Fibroblast of skin of scalp (primary cell): ENCODE measurements at regions not wholly inside any gene's neighbourhood (a gene's known extent, or its start where the extent isn't known, plus 50 kb on each side); places are given as distances from the start of the nearest gene placed in this dataset.

Source experiments
- DNase-seq: peaks from one replicate; pipeline ENCODE4 v3.0.0-alpha.2; 2013

DNA sequence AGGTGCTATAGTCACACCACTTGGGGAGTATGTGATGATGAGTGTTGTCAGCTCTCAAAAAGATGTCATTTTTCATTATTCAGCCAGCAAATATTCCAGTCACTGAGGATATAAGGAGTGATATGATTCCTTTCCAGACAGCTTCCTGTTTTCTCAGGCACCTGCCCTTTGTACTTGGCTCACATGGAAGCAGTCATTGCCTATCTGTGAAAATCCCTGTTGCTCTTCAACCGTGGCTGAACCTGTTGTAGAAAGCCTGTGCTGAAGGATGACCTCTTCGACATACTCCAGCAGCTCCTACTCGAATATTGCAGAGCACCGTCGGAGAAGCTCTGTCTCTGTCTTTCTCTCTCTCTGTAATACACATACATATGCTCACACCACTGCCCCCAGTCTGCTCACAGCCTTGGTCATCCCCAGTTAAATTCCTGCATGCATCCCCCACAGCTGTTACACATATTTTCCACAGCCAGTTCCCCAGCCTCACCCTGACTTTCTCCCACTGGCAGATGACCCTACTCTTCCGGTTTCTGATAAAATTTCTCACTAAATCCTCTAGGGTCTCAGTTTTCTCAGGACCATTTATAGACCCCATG lies 204.2 kb upstream of the ARGLU1 start:
- no peak for DNase-seq

DNA sequence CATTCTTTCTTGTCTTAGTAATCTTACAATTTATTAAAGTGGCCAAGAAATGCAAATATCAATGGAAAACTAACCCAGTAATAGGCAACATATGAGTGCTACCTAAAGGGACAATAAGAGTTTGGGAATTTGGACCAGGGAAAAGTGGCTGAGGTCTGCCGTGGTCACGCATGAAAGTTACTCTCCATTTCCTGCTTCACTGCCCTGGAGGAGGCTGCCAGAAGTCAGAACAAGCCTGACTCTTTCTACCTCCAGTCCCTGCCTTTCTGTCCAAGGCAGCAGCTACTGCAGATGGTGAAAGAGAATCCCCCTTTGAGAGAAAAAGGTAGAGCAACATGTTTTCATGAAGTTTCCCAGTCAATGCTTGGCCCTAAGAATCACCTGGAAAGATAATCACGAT lies 201.1 kb upstream of the ARGLU1 start:
- DNase-seq = no peak

DNA sequence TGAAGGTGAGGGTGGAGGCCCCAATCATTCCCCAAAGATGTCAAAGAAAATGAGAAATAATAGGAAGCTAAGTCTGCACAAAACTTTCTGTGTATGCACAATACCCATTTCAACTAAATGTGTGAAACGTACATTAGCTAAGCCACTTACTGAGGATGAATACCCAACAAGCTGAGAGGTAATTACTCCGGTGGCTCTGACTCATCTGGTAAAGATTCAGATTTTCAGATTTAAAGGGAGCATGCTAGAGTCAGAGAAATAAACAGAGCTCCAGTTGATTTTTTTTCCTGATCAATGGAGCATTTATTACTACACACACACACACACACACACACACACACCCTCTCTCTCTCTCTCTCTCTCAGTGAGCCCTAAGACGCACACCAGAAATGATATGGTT lies 194.8 kb upstream of the ARGLU1 start:
- DNase-seq = no peak

DNA sequence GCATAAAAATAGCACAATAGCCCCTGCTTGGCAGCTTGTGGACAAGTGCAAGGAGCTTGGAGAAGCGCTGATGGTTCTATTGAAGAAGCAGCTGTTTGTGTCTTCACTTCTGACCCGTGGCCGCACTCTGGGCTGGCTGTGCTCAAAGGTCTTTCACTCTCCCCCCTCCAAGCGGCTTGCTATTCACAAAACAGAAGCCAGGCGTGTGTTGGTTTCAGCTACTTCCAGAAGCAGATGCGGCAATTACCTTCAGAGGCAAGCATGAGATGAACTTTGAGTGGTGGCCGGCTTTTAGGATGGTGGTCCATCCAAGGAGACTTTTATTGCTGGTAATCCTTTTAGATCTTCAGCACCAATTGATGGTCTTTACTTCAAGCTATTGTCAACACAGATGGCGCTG lies 188.5 kb upstream of the ARGLU1 start:
- no peak for DNase-seq

DNA sequence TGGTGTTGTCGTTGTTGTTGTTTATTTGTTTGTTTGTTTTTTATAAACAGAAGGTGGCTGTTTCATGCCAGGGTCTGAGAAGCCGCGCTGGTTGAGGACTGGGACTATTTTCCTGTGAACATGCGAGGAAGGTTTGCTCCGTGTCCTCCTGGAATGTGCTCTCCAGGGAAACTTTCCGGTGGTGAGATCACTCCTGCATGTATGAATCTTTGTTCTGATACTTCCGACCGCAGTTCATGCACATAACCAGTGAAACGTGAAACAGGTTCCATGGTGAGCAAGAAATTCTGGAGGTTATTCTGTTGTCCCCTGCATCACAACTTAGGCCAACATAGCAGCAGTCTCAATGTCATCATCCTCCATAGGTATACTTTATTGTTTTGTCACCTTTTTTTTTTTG lies 187.6 kb upstream of the ARGLU1 start:
- no peak for DNase-seq

DNA sequence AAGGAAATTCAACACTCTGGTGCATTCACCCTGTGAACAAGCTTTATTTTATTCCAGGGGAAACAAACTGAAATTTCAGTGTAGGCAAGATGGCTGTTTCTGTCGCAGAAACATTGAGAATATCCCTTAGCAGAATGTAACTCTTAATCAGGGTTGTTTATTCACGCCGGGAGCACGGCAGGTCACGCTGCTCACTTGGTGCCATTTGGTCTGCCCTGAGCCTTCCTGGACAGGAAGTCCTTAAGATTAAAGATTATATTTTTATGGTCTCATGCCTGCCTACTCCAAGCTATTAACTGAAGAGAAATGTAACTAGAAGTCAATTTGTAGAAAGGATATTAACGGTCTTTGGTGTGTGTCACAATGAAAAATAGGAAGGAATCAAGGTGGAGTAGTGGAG lies 185.3 kb upstream of the ARGLU1 start:
- DNase-seq = no peak

DNA sequence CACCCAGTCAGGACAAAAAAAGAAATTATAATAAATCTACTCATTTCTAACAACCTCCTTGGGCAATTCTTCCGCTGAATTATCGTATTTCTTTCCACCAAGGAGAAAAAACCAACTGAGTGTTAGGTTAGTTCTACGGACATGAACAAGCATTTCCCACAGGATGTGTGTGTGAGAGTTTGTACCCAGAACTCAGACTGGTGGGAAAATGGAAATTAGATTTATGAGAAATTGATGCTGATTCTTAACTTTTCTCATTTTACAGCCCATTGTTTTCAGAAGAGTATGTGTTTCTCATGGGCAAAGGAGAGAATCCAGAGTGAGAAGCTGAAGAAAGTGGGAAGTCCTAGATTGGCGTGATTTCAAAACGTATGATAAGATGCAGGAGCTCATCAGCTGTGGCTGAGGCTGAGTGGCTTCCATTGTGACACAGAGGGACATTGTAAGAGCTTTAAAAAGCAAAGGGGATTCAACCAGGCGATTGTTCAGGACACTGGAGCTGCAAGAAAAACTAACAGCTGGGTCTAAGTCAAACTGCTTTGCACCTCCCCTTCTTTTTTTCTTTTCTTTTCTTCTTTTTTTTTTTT lies 184.7 kb upstream of the ARGLU1 start:
- DNase-seq = no peak

DNA sequence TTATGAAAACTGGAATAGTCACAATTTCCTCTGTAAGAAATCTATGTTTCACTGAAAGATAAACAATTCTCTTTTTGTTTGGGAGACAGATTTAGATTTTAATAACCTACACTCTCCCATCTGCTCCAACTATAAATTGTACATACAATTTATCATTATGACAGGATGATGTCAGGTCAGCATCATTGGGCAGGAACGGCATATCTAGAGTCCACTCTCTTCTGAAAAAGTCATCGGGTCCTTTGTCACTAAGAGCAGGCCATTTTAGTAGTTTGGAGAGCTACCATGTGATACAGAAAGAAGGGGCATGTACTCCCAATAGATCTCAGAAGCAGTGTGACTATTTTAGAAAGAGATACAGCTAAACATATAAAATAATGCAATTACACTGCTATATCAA lies 180.8 kb upstream of the ARGLU1 start:
- DNase-seq = no peak

DNA sequence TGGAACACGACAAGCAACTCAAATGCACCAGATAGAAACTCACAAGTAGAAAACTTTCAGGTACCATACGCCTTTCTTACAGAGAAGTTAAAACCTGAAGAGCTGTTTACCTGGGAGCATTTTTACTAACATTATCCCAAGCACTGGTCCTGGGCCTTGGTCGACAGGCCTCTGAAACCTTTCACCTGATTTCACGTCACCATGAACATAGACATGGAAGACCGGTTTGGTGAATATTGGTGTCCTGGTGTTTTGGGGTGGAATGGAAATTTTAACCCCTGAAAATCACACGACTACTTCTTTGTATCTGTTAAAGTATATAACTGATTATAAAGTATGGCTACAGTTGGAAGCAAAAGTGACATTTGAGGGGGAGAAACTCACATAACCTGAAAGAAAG lies 176.6 kb upstream of the ARGLU1 start:
- DNase-seq = no peak

DNA sequence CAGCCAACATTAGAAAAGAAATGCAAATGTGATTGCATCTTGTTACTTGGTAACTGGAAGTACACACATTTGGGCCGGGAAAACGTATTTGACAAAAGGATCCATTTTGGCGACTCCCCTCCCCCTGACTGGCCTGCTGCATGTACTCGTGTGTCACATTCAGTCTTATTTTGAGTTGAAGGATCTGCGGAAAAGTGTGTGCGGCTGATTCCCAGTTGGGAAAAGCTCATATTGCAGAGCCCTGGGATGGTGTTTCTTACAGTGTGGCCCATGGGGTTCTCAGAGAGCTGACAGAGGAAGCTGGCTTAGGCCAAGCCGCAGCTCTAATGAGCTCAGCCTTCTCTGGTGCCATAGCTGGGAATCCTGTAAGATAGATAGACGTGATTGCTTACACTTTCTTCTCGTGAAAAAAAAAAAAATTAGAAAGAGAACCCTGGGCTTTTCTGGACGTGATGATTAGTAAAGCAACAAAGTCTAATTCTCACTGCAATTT lies 170.3 kb upstream of the ARGLU1 start:
- no peak for DNase-seq

DNA sequence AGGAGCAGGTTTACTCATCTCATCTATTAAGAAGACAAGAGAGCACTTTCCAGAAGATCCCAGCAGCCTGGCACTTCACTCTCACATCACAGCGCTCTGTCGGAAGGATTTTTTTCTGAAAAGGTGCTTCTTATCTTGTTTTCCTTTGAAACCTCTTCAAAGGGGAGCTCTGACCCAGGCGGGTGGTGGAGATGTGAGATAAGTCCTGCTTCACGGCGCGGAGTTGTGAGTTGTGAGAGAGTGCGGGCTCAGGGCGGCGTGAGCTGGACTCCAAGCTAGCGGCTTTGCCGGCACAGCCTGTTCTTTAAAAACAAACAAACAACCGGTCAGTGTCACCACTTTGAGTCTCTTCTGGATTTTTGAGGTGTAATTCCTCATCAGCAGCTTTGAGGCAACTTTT lies 169.0 kb upstream of the ARGLU1 start:
- DNase-seq = no peak

DNA sequence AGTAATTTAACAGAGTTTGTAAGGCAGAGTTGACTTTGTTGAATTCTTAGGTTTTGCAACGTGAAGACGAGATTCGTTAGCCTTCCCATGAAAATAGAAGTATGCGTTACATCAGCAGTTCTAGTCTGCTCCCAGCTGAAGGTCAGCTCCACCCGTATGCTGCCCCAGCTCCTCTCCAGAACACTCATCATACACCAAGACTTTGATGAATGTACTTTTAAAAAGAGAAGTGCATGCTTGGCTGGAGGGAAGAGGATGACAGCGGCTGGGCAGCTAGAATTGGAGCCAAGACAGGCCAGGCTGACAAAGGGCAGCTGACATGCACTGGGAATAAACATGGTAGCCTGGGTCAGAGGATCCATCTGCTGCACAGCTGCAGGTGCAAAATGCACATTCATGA lies 166.3 kb upstream of the ARGLU1 start:
- no peak for DNase-seq

DNA sequence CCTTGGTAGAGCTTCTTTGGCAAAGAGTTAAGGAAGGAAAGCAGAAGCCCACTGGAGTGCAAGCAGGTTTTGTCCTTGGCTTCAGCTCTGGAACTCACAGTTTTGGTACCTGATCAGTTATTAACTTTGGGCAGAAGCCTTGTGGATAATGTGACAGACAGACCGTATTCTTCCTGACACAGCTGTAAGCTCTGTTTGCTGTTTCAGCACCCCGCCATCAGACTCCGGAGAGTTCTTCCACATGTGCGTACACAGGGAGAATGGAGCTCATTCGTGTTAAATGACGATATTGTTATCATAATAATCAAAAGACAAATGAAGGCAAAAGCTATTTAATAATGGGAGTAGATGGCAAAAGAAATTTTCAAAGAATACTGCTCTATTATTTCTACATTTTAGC lies 155.1 kb upstream of the ARGLU1 start:
- no peak for DNase-seq

DNA sequence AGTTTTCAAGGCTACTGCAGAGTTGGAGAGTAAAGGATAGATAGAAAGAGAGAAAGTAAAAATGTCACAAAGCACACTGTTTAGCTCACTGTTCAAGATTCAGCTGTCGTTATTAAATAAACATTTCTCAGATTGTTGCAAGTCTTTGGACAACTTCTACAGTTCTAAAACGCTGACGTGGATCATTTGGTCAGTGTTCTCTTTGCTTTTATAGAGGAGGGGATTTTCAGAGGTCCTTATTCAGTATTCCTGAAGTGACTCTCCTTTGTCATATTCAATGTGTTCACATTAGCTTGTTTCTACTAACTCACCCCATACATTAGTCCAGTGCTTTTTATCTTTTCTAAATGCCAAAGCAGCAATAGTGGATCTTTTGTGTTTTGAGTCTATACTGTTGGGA lies 154.7 kb upstream of the ARGLU1 start:
- DNase-seq = no peak

DNA sequence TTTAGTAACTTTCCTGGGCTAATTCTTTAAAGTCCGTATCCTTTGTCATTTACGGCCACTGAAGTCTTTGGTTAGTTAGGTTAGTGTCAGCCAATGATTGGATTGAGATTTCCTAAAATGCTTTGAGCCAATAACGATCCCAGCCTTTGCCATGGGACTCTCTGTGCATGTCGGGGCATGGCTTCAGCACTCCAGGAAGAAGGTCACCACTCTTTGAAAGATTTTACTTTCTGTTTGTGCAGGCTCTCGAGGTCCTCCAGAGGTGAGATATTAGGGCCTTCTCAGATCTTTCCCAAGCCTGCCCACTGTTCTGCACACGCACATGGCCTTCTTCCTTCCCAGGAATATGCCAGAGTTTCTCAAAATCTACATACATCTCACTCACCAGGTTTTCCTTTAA lies 153.7 kb upstream of the ARGLU1 start:
- DNase-seq = no peak

DNA sequence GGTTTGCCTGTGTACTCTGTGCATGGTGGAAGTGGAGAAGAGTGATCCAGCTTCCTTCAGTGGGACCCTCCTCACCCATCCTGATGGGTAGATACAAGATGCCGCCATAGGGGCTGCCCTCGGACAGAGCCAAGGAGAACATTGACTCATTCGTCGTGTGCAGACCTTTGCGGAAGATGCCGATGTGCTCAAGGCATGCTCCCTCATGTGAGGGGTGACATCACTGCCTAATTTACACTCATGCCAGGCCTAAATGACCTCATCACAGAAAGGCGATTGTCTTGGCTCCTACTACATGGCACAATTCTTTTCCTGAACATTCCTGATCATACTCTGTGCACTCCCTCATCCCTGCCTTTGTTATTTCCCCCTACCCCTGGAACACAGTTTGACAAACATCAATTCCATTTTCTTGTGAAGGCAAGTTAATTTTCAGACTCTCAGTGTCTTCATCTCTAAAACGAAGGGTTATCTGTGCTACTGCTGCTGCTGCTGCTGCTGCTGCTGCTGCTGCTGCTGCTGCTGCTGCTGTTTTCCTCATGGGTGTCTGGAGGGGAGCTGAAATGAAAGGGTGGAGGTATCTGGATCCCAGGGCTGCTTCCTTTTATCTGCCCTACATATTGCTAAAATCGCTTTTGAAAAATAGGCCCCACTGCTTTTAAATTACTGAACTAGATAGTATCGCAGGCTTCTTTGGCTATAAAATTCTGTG lies 146.5 kb upstream of the ARGLU1 start:
- DNase-seq = no peak

DNA sequence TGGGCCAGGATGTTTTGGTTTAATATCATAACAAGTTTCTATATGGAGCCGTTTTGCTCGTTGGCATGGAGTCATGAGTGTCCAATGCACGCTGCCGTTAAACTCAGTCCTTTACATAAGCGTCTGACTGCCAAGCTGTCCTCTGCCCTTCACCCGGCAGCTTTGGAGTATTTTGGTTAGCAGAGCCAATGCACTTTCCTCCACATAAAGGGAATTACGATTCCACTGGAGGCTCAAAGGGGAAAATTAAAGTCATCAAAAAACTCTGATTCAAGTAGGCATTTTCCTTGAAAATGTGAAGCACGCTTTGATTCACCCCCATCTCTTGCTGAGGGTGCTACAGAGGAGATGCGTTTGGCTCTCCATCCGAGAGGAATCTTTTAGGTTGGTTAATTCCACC lies 144.4 kb upstream of the ARGLU1 start:
- DNase-seq = no peak

DNA sequence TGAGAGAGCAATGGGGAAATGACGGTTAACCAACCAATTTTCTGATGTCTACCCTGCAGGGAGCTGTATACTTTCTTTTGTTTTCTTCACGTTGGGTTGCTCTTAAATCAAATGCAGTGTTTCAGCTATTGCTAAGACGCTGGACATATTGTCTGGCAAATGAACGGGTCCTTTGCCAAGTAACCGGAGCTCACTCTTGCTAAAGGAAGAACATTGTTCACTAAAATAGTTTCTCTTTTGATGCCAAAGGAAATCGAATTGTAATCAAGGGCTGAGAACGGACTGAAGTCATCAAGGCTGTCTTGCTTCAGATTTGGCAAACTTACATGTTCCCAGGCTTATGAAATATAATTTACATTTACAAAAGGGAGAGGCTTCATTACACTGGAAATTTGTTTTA lies 142.3 kb upstream of the ARGLU1 start:
- no peak for DNase-seq

DNA sequence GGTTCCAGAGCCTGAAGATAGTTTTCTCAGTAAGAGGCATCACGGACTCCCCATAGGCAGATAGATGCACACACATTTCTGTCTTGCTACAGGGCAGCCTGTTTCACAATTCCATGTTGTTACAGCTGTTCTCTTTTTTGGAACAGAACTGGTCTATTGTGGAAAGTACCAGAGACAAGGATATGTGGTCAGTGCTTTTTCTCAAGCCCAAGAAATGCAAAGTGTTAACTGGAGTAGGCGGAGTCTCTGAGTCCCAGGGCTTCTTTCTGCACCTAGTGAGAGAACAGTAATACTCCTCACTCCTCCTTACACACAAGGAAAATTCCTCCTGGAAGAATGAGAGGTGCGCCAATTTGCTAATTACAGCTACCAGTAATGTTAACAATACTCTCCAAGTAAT lies 141.6 kb upstream of the ARGLU1 start:
- no peak for DNase-seq

DNA sequence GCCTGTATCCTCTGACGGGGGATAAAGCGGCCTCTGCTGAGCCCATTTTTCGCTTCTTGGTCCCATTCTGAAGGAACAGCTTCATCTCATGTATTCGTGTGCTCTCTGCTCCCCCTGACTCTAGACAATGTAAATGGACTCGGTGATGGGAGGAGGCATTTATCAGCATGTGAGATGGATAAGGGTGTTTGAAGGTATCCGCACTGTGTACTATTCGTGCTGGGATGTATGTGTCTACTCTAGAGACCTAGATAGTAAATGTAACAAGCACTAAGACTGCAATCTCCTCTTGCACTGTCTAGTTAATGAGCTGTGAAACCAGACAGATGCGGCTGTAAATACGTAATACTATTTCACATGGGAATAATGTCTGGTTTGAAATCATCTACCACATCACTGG lies 134.6 kb upstream of the ARGLU1 start:
- DNase-seq = no peak

DNA sequence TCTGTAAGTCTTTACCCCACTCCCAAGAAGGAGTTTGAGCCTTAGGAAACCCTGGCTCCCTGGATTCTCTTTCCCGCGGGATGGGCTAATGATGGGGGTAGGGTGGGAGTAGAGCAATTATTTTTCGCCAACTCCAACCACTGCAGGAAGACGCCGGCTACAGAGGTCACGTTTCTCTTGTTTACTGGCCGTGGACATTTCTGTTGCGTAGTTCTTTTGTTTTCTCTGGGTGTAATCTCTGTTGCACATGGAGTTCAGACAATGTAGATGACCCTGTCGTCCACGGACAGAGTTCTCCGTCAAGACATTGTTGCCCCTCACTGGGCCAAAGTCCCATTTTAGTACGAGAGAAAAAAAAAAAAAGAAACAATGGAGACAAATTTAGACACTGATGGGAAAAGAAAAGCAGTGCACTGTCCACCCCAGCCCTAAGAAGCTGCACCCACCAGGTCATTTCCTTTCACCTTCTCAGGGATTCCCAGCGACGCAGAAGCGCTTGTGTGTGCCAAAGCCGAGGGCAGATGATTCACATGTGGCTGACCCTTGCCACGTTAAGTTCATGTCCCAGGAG lies 133.9 kb upstream of the ARGLU1 start:
- no peak for DNase-seq

DNA sequence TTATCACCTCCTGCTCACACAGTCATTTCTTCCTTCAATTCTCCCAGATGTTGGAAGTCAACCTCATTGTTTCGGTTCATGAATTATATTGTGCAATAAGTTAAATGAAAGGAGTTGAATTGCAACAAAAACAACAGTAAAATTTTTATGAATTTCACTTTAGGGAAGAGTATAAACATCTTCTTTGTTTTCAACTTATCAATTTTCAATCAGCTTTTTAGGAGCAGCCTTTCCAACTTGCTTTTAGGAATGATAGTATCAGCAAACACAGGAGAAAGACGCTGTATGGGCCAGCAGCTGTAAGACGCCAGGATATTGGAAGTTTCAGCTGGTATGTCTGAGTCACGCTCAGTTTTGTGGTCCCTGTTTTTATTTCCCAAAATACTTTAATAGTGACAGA lies 132.5 kb upstream of the ARGLU1 start:
- DNase-seq = peak; percentile 22

DNA sequence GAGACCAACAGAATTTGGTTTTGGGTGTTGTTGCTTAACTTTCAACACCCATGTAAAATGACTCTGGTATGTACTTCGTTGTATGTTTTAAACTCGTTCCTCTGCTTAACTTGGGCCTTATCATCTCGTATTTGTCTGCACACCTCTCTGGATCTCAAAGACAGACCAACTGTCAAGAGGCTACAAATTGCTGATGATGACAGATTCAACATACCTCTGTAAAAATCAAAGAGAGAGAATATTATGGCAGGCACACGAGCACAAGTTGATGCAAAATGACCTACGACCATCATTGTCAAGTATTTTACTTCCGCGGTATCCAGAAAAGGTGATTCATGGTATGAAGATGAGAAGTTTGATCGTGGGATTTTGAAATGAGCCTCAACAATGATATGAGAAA lies 132.1 kb upstream of the ARGLU1 start:
- DNase-seq = no peak

DNA sequence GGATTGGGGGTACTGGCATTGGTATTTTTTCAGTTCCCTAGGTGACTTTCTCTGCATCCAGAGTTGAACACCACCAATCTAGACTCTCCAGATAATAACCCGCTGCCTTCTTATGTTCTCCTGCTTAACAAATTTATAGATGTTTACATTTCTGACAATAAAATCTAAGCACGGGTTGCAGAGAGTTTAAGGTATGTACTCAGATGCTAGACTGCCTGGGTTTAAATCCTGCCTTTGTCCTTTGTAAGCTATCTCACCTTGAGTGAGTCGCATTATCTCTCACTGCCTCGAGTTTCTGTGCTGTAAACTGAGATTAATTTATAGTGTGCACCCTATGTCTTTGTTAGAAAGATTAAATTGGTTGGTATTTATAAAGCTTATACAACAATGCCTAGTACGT lies 131.4 kb upstream of the ARGLU1 start:
- no peak for DNase-seq
